ENCODE measurements at regions not wholly inside any gene's neighbourhood (a gene's known extent, or its start where the extent isn't known, plus 50 kb on each side); places are given as distances from the start of the nearest gene placed in this dataset.

GRCh38 chr13:50613356-50613831, 230.1 kb downstream of the DLEU7 start:
- Histone ChIP-seq H2BK120ac (ENCODE audit: low read depth, low read length) (no peak overlapping the region), H3K27me3 (ENCODE audit: insufficient read depth, low read length, poor library complexity) (no peaks in the 10 kb centered on the region), H3K23ac (ENCODE audit: low read length) (no peak overlapping the region), H2BK15ac (replicated peaks; ENCODE audit: low read depth) (no peak overlapping the region), H3K18ac (ENCODE audit: low read length) (no peak overlapping the region), H3K79me2 (ENCODE audit: control insufficient read depth, insufficient read depth, low read length) (no peaks in the 10 kb centered on the region), H4K5ac (ENCODE audit: low read length) (no peak overlapping the region), H3K4ac (ENCODE audit: low read depth, low read length) (no peak overlapping the region), H3K36me3 (ENCODE audit: control insufficient read depth, insufficient read depth, low read length) (no peaks in the 10 kb centered on the region), H3K79me1 (ENCODE audit: low read length) (no peaks in the 10 kb centered on the region), H3K4me3 (ENCODE audit: low read length) (no peak overlapping the region), H2BK5ac (ENCODE audit: low read length) (no peak overlapping the region), H3K9ac (ENCODE audit: low read length) (no peak overlapping the region), H3K27ac (ENCODE audit: low read depth, low read length) (no peak overlapping the region), H2AK5ac (ENCODE audit: low read length) (no peak overlapping the region), H3K4me2 (ENCODE audit: low read length) (no peak overlapping the region), H3K56ac (ENCODE audit: low read length) (no peak overlapping the region), H4K8ac (ENCODE audit: low read depth, low read length) (no peak overlapping the region), H3K4me1 (ENCODE audit: control insufficient read depth, low read depth, low read length) (no peaks in the 10 kb centered on the region)
- no peak for DNase-seq
- WGBS (ENCODE audit: extremely low coverage, insufficient coverage, low lambda C conversion rate), result no CpG with 5 or more reads among the region's 6 CpGs

GRCh38 chr13:50615234-50615633, 228.3 kb downstream of the DLEU7 start:
- Histone ChIP-seq H3K23ac (ENCODE audit: low read length) (no peak overlapping the region), H4K8ac (ENCODE audit: low read depth, low read length) (no peak overlapping the region), H3K4me3 (ENCODE audit: low read length) (no peak overlapping the region), H3K56ac (ENCODE audit: low read length) (no peak overlapping the region), H2BK120ac (ENCODE audit: low read depth, low read length) (no peak overlapping the region), H3K18ac (ENCODE audit: low read length) (no peak overlapping the region), H3K27me3 (ENCODE audit: insufficient read depth, low read length, poor library complexity) (no peaks in the 10 kb centered on the region), H2AK5ac (ENCODE audit: low read length) (no peak overlapping the region), H2BK15ac (replicated peaks; ENCODE audit: low read depth) (no peak overlapping the region), H3K79me1 (ENCODE audit: low read length) (no peaks in the 10 kb centered on the region), H3K9ac (ENCODE audit: low read length) (no peak overlapping the region), H3K4me2 (ENCODE audit: low read length) (no peak overlapping the region), H3K36me3 (ENCODE audit: control insufficient read depth, insufficient read depth, low read length) (no peaks in the 10 kb centered on the region), H2BK5ac (ENCODE audit: low read length) (no peak overlapping the region), H3K27ac (ENCODE audit: low read depth, low read length) (no peak overlapping the region), H4K5ac (ENCODE audit: low read length) (no peak overlapping the region), H3K79me2 (ENCODE audit: control insufficient read depth, insufficient read depth, low read length) (no peaks in the 10 kb centered on the region), H3K4me1 (ENCODE audit: control insufficient read depth, low read depth, low read length) (no peaks in the 10 kb centered on the region), H3K4ac (ENCODE audit: low read depth, low read length) (no peak overlapping the region)
- no peak for DNase-seq
- no CpG with 5 or more reads among the region's 2 CpGs for WGBS (ENCODE audit: extremely low coverage, insufficient coverage, low lambda C conversion rate)

- no peak overlapping the region for H4K5ac ChIP-seq (ENCODE audit: low read length)
- no peak overlapping the region for H4K8ac ChIP-seq (ENCODE audit: low read depth, low read length)
- H2AK5ac ChIP-seq (ENCODE audit: low read length), result no peak overlapping the region
- no CpG with 5 or more reads among the region's 2 CpGs for WGBS (ENCODE audit: extremely low coverage, insufficient coverage, low lambda C conversion rate)
- H3K4me1 ChIP-seq (ENCODE audit: control insufficient read depth, low read depth, low read length), result no peaks in the 10 kb centered on the region
- H3K23ac ChIP-seq (ENCODE audit: low read length), result no peak overlapping the region
- no peaks in the 10 kb centered on the region for H3K27me3 ChIP-seq (ENCODE audit: insufficient read depth, low read length, poor library complexity)
- no peak overlapping the region for H3K27ac ChIP-seq (ENCODE audit: low read depth, low read length)
- no peak overlapping the region for H3K18ac ChIP-seq (ENCODE audit: low read length)
- no peak overlapping the region for H3K9ac ChIP-seq (ENCODE audit: low read length)
- no peaks in the 10 kb centered on the region for H3K36me3 ChIP-seq (ENCODE audit: control insufficient read depth, insufficient read depth, low read length)
- no peak overlapping the region for H3K4me3 ChIP-seq (ENCODE audit: low read length)
- no peaks in the 10 kb centered on the region for H3K79me2 ChIP-seq (ENCODE audit: control insufficient read depth, insufficient read depth, low read length)
- no peaks in the 10 kb centered on the region for H3K79me1 ChIP-seq (ENCODE audit: low read length)
- no peak overlapping the region for H3K4ac ChIP-seq (ENCODE audit: low read depth, low read length)
- DNase-seq, result no peak
- no peak overlapping the region for H3K4me2 ChIP-seq (ENCODE audit: low read length)
- H2BK15ac ChIP-seq (replicated peaks; ENCODE audit: low read depth), result no peak overlapping the region
- no peak overlapping the region for H3K56ac ChIP-seq (ENCODE audit: low read length)
- no peak overlapping the region for H2BK120ac ChIP-seq (ENCODE audit: low read depth, low read length)
- no peak overlapping the region for H2BK5ac ChIP-seq (ENCODE audit: low read length)
Measured at GRCh38 chr13:50616101-50616500, 227.4 kb downstream of the DLEU7 start.

GRCh38 chr13:50617134-50617721, 226.3 kb downstream of the DLEU7 start:
- Histone ChIP-seq H3K4ac (ENCODE audit: low read depth, low read length) (no peak overlapping the region), H3K9ac (ENCODE audit: low read length) (no peak overlapping the region), H3K4me1 (ENCODE audit: control insufficient read depth, low read depth, low read length) (no peaks in the 10 kb centered on the region), H3K23ac (ENCODE audit: low read length) (no peak overlapping the region), H2BK5ac (ENCODE audit: low read length) (no peak overlapping the region), H4K5ac (ENCODE audit: low read length) (peak overlapping the region; percentile 50), H3K79me1 (ENCODE audit: low read length) (no peaks in the 10 kb centered on the region), H3K36me3 (ENCODE audit: control insufficient read depth, insufficient read depth, low read length) (no peaks in the 10 kb centered on the region), H3K18ac (ENCODE audit: low read length) (no peak overlapping the region), H3K79me2 (ENCODE audit: control insufficient read depth, insufficient read depth, low read length) (no peaks in the 10 kb centered on the region), H2BK15ac (replicated peaks; ENCODE audit: low read depth) (no peak overlapping the region), H2AK5ac (ENCODE audit: low read length) (no peak overlapping the region), H2BK120ac (ENCODE audit: low read depth, low read length) (no peak overlapping the region), H4K8ac (ENCODE audit: low read depth, low read length) (no peak overlapping the region), H3K4me3 (ENCODE audit: low read length) (no peak overlapping the region), H3K27me3 (ENCODE audit: insufficient read depth, low read length, poor library complexity) (no peaks in the 10 kb centered on the region), H3K4me2 (ENCODE audit: low read length) (no peak overlapping the region), H3K27ac (ENCODE audit: low read depth, low read length) (no peak overlapping the region), H3K56ac (ENCODE audit: low read length) (no peak overlapping the region)
- DNase-seq, result no peak
- WGBS (ENCODE audit: extremely low coverage, insufficient coverage, low lambda C conversion rate), result no CpG with 5 or more reads among the region's 3 CpGs

- no CpG with 5 or more reads among the region's 3 CpGs for WGBS (ENCODE audit: extremely low coverage, insufficient coverage, low lambda C conversion rate)
- no peak overlapping the region for H3K27ac ChIP-seq (ENCODE audit: low read depth, low read length)
Measured at GRCh38 chr13:50618206-50618605, 225.3 kb downstream of the DLEU7 start.

GRCh38 chr13:50626101-50626547, 217.4 kb downstream of the DLEU7 start:
- no peak overlapping the region for H4K8ac ChIP-seq (ENCODE audit: low read depth, low read length)
- no peak for DNase-seq
- no peaks in the 10 kb centered on the region for H3K36me3 ChIP-seq (ENCODE audit: control insufficient read depth, insufficient read depth, low read length)
- H3K23ac ChIP-seq (ENCODE audit: low read length), result no peak overlapping the region
- H2AK5ac ChIP-seq (ENCODE audit: low read length), result no peak overlapping the region
- H3K56ac ChIP-seq (ENCODE audit: low read length), result no peak overlapping the region
- no peaks in the 10 kb centered on the region for H3K4me1 ChIP-seq (ENCODE audit: control insufficient read depth, low read depth, low read length)
- H3K4me2 ChIP-seq (ENCODE audit: low read length), result no peak overlapping the region
- no peak overlapping the region for H4K5ac ChIP-seq (ENCODE audit: low read length)
- H3K4ac ChIP-seq (ENCODE audit: low read depth, low read length), result no peak overlapping the region
- H3K79me1 ChIP-seq (ENCODE audit: low read length), result no peaks in the 10 kb centered on the region
- WGBS (ENCODE audit: extremely low coverage, insufficient coverage, low lambda C conversion rate), result no CpG with 5 or more reads among the region's 3 CpGs
- no peak overlapping the region for H2BK120ac ChIP-seq (ENCODE audit: low read depth, low read length)
- no peak overlapping the region for H3K18ac ChIP-seq (ENCODE audit: low read length)
- no peaks in the 10 kb centered on the region for H3K27me3 ChIP-seq (ENCODE audit: insufficient read depth, low read length, poor library complexity)
- no peak overlapping the region for H3K9ac ChIP-seq (ENCODE audit: low read length)
- H3K79me2 ChIP-seq (ENCODE audit: control insufficient read depth, insufficient read depth, low read length), result no peaks in the 10 kb centered on the region
- no peak overlapping the region for H2BK5ac ChIP-seq (ENCODE audit: low read length)
- H2BK15ac ChIP-seq (replicated peaks; ENCODE audit: low read depth), result no peak overlapping the region
- H3K27ac ChIP-seq (ENCODE audit: low read depth, low read length), result no peak overlapping the region
- no peak overlapping the region for H3K4me3 ChIP-seq (ENCODE audit: low read length)

More at GRCh38 chr13:50618206-50618605, 225.3 kb downstream of the DLEU7 start:
- Histone ChIP-seq H4K5ac (ENCODE audit: low read length) (no peak overlapping the region), H4K8ac (ENCODE audit: low read depth, low read length) (no peak overlapping the region), H3K4me2 (ENCODE audit: low read length) (no peak overlapping the region), H3K23ac (ENCODE audit: low read length) (no peak overlapping the region), H2BK120ac (ENCODE audit: low read depth, low read length) (no peak overlapping the region), H3K4ac (ENCODE audit: low read depth, low read length) (no peak overlapping the region), H3K18ac (ENCODE audit: low read length) (no peak overlapping the region), H2AK5ac (ENCODE audit: low read length) (no peak overlapping the region), H2BK15ac (replicated peaks; ENCODE audit: low read depth) (no peak overlapping the region), H3K79me1 (ENCODE audit: low read length) (no peaks in the 10 kb centered on the region), H3K27me3 (ENCODE audit: insufficient read depth, low read length, poor library complexity) (no peaks in the 10 kb centered on the region), H3K9ac (ENCODE audit: low read length) (no peak overlapping the region), H2BK5ac (ENCODE audit: low read length) (no peak overlapping the region), H3K4me3 (ENCODE audit: low read length) (no peak overlapping the region), H3K4me1 (ENCODE audit: control insufficient read depth, low read depth, low read length) (no peaks in the 10 kb centered on the region), H3K36me3 (ENCODE audit: control insufficient read depth, insufficient read depth, low read length) (no peaks in the 10 kb centered on the region), H3K56ac (ENCODE audit: low read length) (no peak overlapping the region), H3K79me2 (ENCODE audit: control insufficient read depth, insufficient read depth, low read length) (no peaks in the 10 kb centered on the region)
- DNase-seq, result no peak
